ENCODE measurements at regions not wholly inside any gene's neighbourhood (a gene's known extent, or its start where the extent isn't known, plus 50 kb on each side); places are given as distances from the start of the nearest gene placed in this dataset.

DNA sequence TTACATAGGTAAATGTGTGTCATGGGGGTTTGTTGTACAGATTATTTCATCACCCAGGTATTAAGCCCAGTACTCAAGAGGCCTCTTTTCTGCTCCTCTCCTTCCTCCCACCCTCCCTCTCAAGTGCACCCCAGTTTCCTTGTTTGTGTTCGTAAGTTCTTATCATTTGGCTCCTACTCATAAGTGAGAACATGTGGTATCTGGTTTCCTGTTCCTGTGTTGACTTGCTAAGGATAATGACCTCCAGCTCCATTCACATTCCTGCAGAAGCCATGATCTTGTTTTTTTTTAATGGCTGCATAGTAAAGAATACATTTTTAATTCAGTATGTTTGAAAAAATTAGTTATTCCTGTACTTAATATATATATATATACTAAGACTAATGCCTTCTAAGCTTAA is 107.7 kb downstream of the CLDN17 start:
- Histone ChIP-seq H3K4me3 (ENCODE audit: low read depth in 1 of 3, low read length in 3 of 3) (no peak overlapping the region), H3K27me3 (ENCODE audit: control insufficient read depth in 4 of 4, insufficient read depth in 4 of 4, low read length in 3 of 4) (no peaks in the 10 kb centered on the region), H3K9ac (ENCODE audit: low read depth in 1 of 2, low read length in 2 of 2) (no peak overlapping the region), H3K36me3 (ENCODE audit: control insufficient read depth in 4 of 4, insufficient read depth in 3 of 4, low read depth in 1 of 4, low read length in 3 of 4) (no peaks in the 10 kb centered on the region), H3K9me3 (ENCODE audit: control insufficient read depth in 4 of 4, low read length in 3 of 4) (no peaks in the 10 kb centered on the region), H3K4me1 (ENCODE audit: control insufficient read depth in 4 of 4, insufficient read depth in 4 of 4, low read length in 3 of 4) (no peaks in the 10 kb centered on the region), H3K27ac (ENCODE audit: low read depth in 1 of 2, low read length in 2 of 2) (no peak overlapping the region)
- no peak for DNase-seq (ENCODE audit: low spot score)
- 30% methylated on average over 1 of the region's 1 CpG for WGBS
- TF ChIP-seq, protein P1, sequence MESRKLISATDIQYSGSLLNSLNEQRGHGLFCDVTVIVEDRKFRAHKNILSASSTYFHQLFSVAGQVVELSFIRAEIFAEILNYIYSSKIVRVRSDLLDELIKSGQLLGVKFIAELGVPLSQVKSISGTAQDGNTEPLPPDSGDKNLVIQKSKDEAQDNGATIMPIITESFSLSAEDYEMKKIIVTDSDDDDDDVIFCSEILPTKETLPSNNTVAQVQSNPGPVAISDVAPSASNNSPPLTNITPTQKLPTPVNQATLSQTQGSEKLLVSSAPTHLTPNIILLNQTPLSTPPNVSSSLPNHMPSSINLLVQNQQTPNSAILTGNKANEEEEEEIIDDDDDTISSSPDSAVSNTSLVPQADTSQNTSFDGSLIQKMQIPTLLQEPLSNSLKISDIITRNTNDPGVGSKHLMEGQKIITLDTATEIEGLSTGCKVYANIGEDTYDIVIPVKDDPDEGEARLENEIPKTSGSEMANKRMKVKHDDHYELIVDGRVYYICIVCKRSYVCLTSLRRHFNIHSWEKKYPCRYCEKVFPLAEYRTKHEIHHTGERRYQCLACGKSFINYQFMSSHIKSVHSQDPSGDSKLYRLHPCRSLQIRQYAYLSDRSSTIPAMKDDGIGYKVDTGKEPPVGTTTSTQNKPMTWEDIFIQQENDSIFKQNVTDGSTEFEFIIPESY (IDR thresholded peaks at IDR 0.05), result no peak
- TF ChIP-seq HNF4G (IDR thresholded peaks at IDR 0.05) (no peak), RXRA (IDR thresholded peaks at IDR 0.05) (no peak), YY1 (IDR thresholded peaks at IDR 0.05) (peak; percentile 72), NR2F2 (IDR thresholded peaks at IDR 0.05) (peak; percentile 37)
- TF ChIP-seq, protein P2, sequence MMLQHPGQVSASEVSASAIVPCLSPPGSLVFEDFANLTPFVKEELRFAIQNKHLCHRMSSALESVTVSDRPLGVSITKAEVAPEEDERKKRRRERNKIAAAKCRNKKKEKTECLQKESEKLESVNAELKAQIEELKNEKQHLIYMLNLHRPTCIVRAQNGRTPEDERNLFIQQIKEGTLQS (IDR thresholded peaks at IDR 0.05), result no peak

DNA sequence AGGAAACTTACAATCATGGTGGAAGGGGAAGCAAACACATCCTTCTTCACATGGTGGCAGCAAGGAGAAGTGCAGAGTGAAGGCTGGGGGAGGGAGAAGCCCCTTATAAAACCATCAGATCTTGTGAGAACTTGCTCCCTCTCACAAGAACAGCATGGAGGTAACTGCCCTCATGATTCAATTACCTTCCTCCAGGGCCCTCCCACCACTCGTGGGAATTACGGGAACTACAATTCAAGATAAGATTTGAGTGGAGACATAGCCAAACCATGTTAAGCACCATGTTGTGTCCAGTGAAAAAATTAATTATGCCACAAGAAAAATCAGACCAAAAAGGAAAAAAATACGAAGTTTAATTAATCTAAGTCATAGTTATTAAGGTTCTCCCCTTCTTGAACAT is 109.5 kb downstream of the CLDN17 start:
- H3K4me3 ChIP-seq (ENCODE audit: low read depth in 1 of 3, low read length in 3 of 3), result no peak overlapping the region
- no peak for DNase-seq (ENCODE audit: low spot score)
- no peak for TF ChIP-seq EGR1 (IDR thresholded peaks at IDR 0.05; ENCODE audit: low read depth in 2 of 2)
- TF ChIP-seq CTCF (IDR thresholded peaks at IDR 0.05; ENCODE audit: low read depth, low read length, missing input control), result no peak
- no peak for TF ChIP-seq HNF4G (IDR thresholded peaks at IDR 0.05)
- no peak for TF ChIP-seq NR2F2 (IDR thresholded peaks at IDR 0.05)
- no peak for TF ChIP-seq FOXA1 (IDR thresholded peaks at IDR 0.05)
- no peak for TF ChIP-seq SP1 (IDR thresholded peaks at IDR 0.05)
- TF ChIP-seq FOXA2 (IDR thresholded peaks at IDR 0.05), result no peak

DNA sequence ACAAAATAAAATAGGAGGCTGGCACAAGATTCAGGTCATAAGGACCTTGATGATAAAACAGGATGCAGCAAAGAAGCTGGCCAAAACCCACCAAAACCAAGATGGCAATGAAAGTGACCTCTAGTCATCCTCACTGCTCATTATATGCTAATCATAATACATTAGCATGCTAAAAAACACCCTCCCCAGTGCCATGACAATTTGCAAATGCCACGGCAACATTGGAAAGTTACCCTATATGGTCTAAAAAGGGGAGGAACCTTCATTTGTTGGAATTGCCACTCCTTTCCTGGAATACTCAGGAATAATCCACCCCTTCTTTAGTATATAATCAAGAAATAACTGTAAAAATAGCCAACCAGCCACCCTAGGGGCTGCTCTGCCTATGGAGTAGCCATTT is 108.8 kb upstream of the GRIK1 start:
- TF ChIP-seq RXRA (IDR thresholded peaks at IDR 0.05) (no peak), FOXA2 (IDR thresholded peaks at IDR 0.05) (no peak)

More for the DNA sequence above, 109.5 kb downstream of the CLDN17 start:
- Histone ChIP-seq H3K4me1 (ENCODE audit: control insufficient read depth in 4 of 4, insufficient read depth in 4 of 4, low read length in 3 of 4) (no peaks in the 10 kb centered on the region), H3K36me3 (ENCODE audit: control insufficient read depth in 4 of 4, insufficient read depth in 3 of 4, low read depth in 1 of 4, low read length in 3 of 4) (no peaks in the 10 kb centered on the region), H3K27me3 (ENCODE audit: control insufficient read depth in 4 of 4, insufficient read depth in 4 of 4, low read length in 3 of 4) (no peaks in the 10 kb centered on the region), H3K9me3 (ENCODE audit: control insufficient read depth in 4 of 4, low read length in 3 of 4) (no peaks in the 10 kb centered on the region), H3K9ac (ENCODE audit: low read depth in 1 of 2, low read length in 2 of 2) (no peak overlapping the region), H3K27ac (ENCODE audit: low read depth in 1 of 2, low read length in 2 of 2) (no peak overlapping the region)
- WGBS, result 80% methylated on average over 3 of the region's 3 CpGs

More for the DNA sequence above, 108.8 kb upstream of the GRIK1 start:
- Histone ChIP-seq H3K4me1 (ENCODE audit: control insufficient read depth in 4 of 4, insufficient read depth in 4 of 4, low read length in 3 of 4) (no peaks in the 10 kb centered on the region), H3K4me3 (ENCODE audit: low read depth in 1 of 3, low read length in 3 of 3) (no peak overlapping the region), H3K27ac (ENCODE audit: low read depth in 1 of 2, low read length in 2 of 2) (no peak overlapping the region), H3K36me3 (ENCODE audit: control insufficient read depth in 4 of 4, insufficient read depth in 3 of 4, low read depth in 1 of 4, low read length in 3 of 4) (no peaks in the 10 kb centered on the region), H3K9ac (ENCODE audit: low read depth in 1 of 2, low read length in 2 of 2) (no peak overlapping the region), H3K27me3 (ENCODE audit: control insufficient read depth in 4 of 4, insufficient read depth in 4 of 4, low read length in 3 of 4) (no peaks in the 10 kb centered on the region), H3K9me3 (ENCODE audit: control insufficient read depth in 4 of 4, low read length in 3 of 4) (no peaks in the 10 kb centered on the region)
- no peak for DNase-seq (ENCODE audit: low spot score)
- 87% methylated on average over 1 of the region's 1 CpG for WGBS
